MM.1S (cell line): ENCODE measurements at regions not wholly inside any gene's neighbourhood (a gene's known extent, or its start where the extent isn't known, plus 50 kb on each side); places are given as distances from the start of the nearest gene placed in this dataset.

ENCODE experiments used
- DNase-seq: peaks from one replicate; pipeline ENCODE4 v3.0.0-alpha.2; 2015
- H2AFZ ChIP-seq: fragments of 300-600 bp; sonication (generic); 2 replicates; pipeline ENCODE4 v1.6.0; 2016; ENCODE audit warnings: antibody characterized with exemption, low read length
- H3F3A ChIP-seq: fragments of 300-600 bp; sonication (generic); 2 replicates; pipeline ENCODE4 v1.6.1; 2016; ENCODE audit warnings: mild to moderate bottlenecking, antibody characterized with exemption, low read length, moderate library complexity, mixed read lengths; ENCODE audit not compliant: insufficient read depth
- H3K27ac ChIP-seq: fragments of 300-600 bp; sonication (generic); 2 replicates; pipeline ENCODE4 v1.5.1; 2016; ENCODE audit warnings: mild to moderate bottlenecking, low read length
- H3K27me3 ChIP-seq: fragments of 300-600 bp; sonication (generic); replicated peaks from 2 replicates; pipeline ENCODE4 v1.6.0; 2016; ENCODE audit warnings: low read length; ENCODE audit not compliant: insufficient read depth
- H3K36me3 ChIP-seq: fragments of 300-600 bp; sonication (generic); replicated peaks from 2 replicates; pipeline ENCODE4 v1.6.1; 2016; ENCODE audit warnings: mild to moderate bottlenecking, low read length, mixed read lengths; ENCODE audit not compliant: insufficient read depth
- H3K4me1 ChIP-seq: fragments of 300-600 bp; sonication (generic); 2 replicates; pipeline ENCODE4 v1.6.1; 2016; ENCODE audit warnings: low read length, mixed read lengths
- H3K4me2 ChIP-seq: fragments of 300-600 bp; sonication (generic); 2 replicates; pipeline ENCODE4 v1.6.0; 2016; ENCODE audit warnings: low read depth, low read length
- H3K4me3 ChIP-seq: fragments of 300-600 bp; sonication (generic); 2 replicates; pipeline ENCODE4 v1.5.1; 2016; ENCODE audit warnings: low read length, mixed read lengths
- H3K79me2 ChIP-seq: fragments of 300-600 bp; sonication (generic); 2 replicates; pipeline ENCODE4 v1.6.1; 2016; ENCODE audit warnings: mixed run types, low read length, mixed read lengths
- H3K9ac ChIP-seq: fragments of 300-600 bp; sonication (generic); 2 replicates; pipeline ENCODE4 v1.6.1; 2016; ENCODE audit warnings: low read length, mixed read lengths
- H3K9me2 ChIP-seq: fragments of 300-600 bp; sonication (generic); replicated peaks from 2 replicates; pipeline ENCODE4 v1.6.1; 2016; ENCODE audit warnings: mild to moderate bottlenecking, low read length, mixed read lengths; ENCODE audit not compliant: insufficient read depth
- H3K9me3 ChIP-seq: fragments of 300-600 bp; sonication (generic); replicated peaks from 2 replicates; pipeline ENCODE4 v1.6.1; 2016; ENCODE audit warnings: mild to moderate bottlenecking, low read length, mixed read lengths; ENCODE audit not compliant: insufficient read depth
- H4K20me1 ChIP-seq: fragments of 300-600 bp; sonication (generic); 2 replicates; pipeline ENCODE4 v1.6.1; 2016; ENCODE audit warnings: mild to moderate bottlenecking, low read length, moderate library complexity, mixed read lengths; ENCODE audit not compliant: insufficient read depth
- CTCF ChIP-seq: fragments of 300-600 bp; sonication (generic); IDR thresholded peaks from 2 replicates; pipeline ENCODE4 v1.5.1; 2016; ENCODE audit warnings: antibody characterized with exemption, low read length, mixed read lengths
- EZH2 ChIP-seq: fragments of 300-600 bp; sonication (generic); optimal IDR thresholded peaks from 2 replicates; pipeline ENCODE3; 2017; ENCODE audit warnings: low read depth, mild to moderate bottlenecking, antibody characterized with exemption, low read length, mixed read lengths
- EZH2phosphoT487 ChIP-seq: fragments of 300-600 bp; sonication (generic); IDR thresholded peaks from 2 replicates; pipeline ENCODE4 v1.6.1; 2018; ENCODE audit warnings: antibody characterized with exemption, low read length

- H3K4me1 ChIP-seq, result peaks cover 9% of the 10 kb centered on the region
- no peak for TF ChIP-seq CTCF
- no peak for TF ChIP-seq EZH2phosphoT487
- TF ChIP-seq EZH2, result no peak
- no peak overlapping the region for H3K9ac ChIP-seq
- H3K27me3 ChIP-seq, result no peaks in the 10 kb centered on the region
- DNase-seq, result no peak
- H3K4me2 ChIP-seq, result no peak overlapping the region
- no peaks in the 10 kb centered on the region for H4K20me1 ChIP-seq
- H3K9me3 ChIP-seq, result no peaks in the 10 kb centered on the region
- H3K36me3 ChIP-seq, result no peaks in the 10 kb centered on the region
- H3F3A ChIP-seq, result no peaks in the 10 kb centered on the region
- H2AFZ ChIP-seq, result no peak overlapping the region
- no peaks in the 10 kb centered on the region for H3K9me2 ChIP-seq
- H3K27ac ChIP-seq, result no peak overlapping the region
- no peaks in the 10 kb centered on the region for H3K79me2 ChIP-seq
- no peak overlapping the region for H3K4me3 ChIP-seq
Observed at GRCh38 chr4:186935901-186936300, 212.2 kb upstream of the FAT1 start.

GRCh38 chr4:186936496-186937375 lies 213.1 kb upstream of the FAT1 start:
- Histone ChIP-seq H3K36me3 (no peaks in the 10 kb centered on the region), H3K4me1 (peaks cover 9% of the 10 kb centered on the region), H3K4me3 (no peak overlapping the region), H3K27ac (no peak overlapping the region), H3K4me2 (no peak overlapping the region), H2AFZ (no peak overlapping the region), H3K27me3 (no peaks in the 10 kb centered on the region), H3K79me2 (no peaks in the 10 kb centered on the region), H3K9me3 (no peaks in the 10 kb centered on the region), H3F3A (no peaks in the 10 kb centered on the region), H3K9me2 (no peaks in the 10 kb centered on the region), H3K9ac (no peak overlapping the region), H4K20me1 (no peaks in the 10 kb centered on the region)
- DNase-seq, result no peak
- TF ChIP-seq EZH2 (no peak), CTCF (no peak), EZH2phosphoT487 (no peak)

GRCh38 chr4:186939226-186939625 lies 215.6 kb upstream of the FAT1 start:
- H3K9me3 ChIP-seq, result no peaks in the 10 kb centered on the region
- no peak overlapping the region for H3K4me3 ChIP-seq
- H3K27me3 ChIP-seq, result no peaks in the 10 kb centered on the region
- no peak overlapping the region for H3K27ac ChIP-seq
- H3K36me3 ChIP-seq, result no peaks in the 10 kb centered on the region
- H4K20me1 ChIP-seq, result no peaks in the 10 kb centered on the region
- H3F3A ChIP-seq, result no peaks in the 10 kb centered on the region
- no peak overlapping the region for H3K9ac ChIP-seq
- no peak overlapping the region for H2AFZ ChIP-seq
- no peaks in the 10 kb centered on the region for H3K79me2 ChIP-seq
- peaks cover 9% of the 10 kb centered on the region for H3K4me1 ChIP-seq
- no peaks in the 10 kb centered on the region for H3K9me2 ChIP-seq
- no peak overlapping the region for H3K4me2 ChIP-seq
- TF ChIP-seq EZH2phosphoT487 (no peak), EZH2 (no peak), CTCF (no peak)
- DNase-seq, result no peak
